Activated CD4-positive, alpha-beta memory T cell treated with anti-CD3 and anti-CD28 coated beads, Interleukin-2, amount 10 ng/mL, durations not matched to agents 7 days and 5 days (primary cell): ENCODE measurements at regions not wholly inside any gene's neighbourhood (a gene's known extent, or its start where the extent isn't known, plus 50 kb on each side); places are given as distances from the start of the nearest gene placed in this dataset.

ENCODE experiments used
- CTCF ChIA-PET: fragments of 350-600 bp; sonication (Branson Sonifier 250); formaldehyde crosslinking; loops from one replicate; lab custom pipeline; 2021; ENCODE audit warnings: antibody characterized with exemption, inconsistent platforms; lab: Charles Lee
- POLR2A ChIA-PET: fragments of 350-600 bp; sonication (Branson Sonifier 250); formaldehyde crosslinking; loops from one replicate; lab custom pipeline; 2021; ENCODE audit warnings: antibody characterized with exemption; lab: Charles Lee
- DNase-seq: peaks from one replicate; pipeline ENCODE4 v3.0.0-alpha.2; 2020
- H3K27ac Mint-ChIP-seq: one replicate; pipeline ENCODE4 v1.8.0; 2021; ENCODE audit warnings: mild to moderate bottlenecking, mixed read lengths
- H3K27me3 Mint-ChIP-seq: one replicate; pipeline ENCODE4 v1.8.0; 2021; ENCODE audit warnings: mixed read lengths
- H3K36me3 Mint-ChIP-seq: one replicate; pipeline ENCODE4 v1.8.0; 2021; ENCODE audit warnings: low read depth, mixed read lengths
- H3K4me1 Mint-ChIP-seq: one replicate; pipeline ENCODE4 v1.8.0; 2021; ENCODE audit warnings: mixed read lengths
- H3K4me3 Mint-ChIP-seq: one replicate; pipeline ENCODE4 v1.8.0; 2021; ENCODE audit warnings: mild to moderate bottlenecking, mixed read lengths
- H3K9me3 Mint-ChIP-seq: one replicate; pipeline ENCODE4 v1.8.0; 2021; ENCODE audit warnings: mixed read lengths

- Mint-ChIP-seq H3K4me1 (peaks cover 8% of the 10 kb centered on the region), H3K27ac (no peak overlapping the region), H3K4me3 (no peak overlapping the region), H3K27me3 (no peaks in the 10 kb centered on the region), H3K36me3 (no peaks in the 10 kb centered on the region), H3K9me3 (no peaks in the 10 kb centered on the region)
- DNase-seq, result no peak
- ChIA-PET POLR2A (no interaction called here), CTCF (no interaction called here)
These were observed 469.0 kb downstream of the EPHA4 start for GRCh38 chr2:221102896-221103688.

GRCh38 chr2:221103930-221104329 is 468.2 kb downstream of the EPHA4 start:
- Mint-ChIP-seq H3K36me3 (no peaks in the 10 kb centered on the region), H3K4me3 (no peak overlapping the region), H3K4me1 (peaks cover 8% of the 10 kb centered on the region), H3K9me3 (no peaks in the 10 kb centered on the region), H3K27ac (no peak overlapping the region), H3K27me3 (no peaks in the 10 kb centered on the region)
- CTCF ChIA-PET, result no interaction called here
- DNase-seq, result no peak
- POLR2A ChIA-PET, result no interaction called here

- Mint-ChIP-seq H3K27ac (no peak overlapping the region), H3K27me3 (no peaks in the 10 kb centered on the region), H3K4me1 (peaks cover 8% of the 10 kb centered on the region), H3K4me3 (no peak overlapping the region), H3K36me3 (no peaks in the 10 kb centered on the region), H3K9me3 (no peaks in the 10 kb centered on the region)
- DNase-seq, result no peak
- ChIA-PET POLR2A (no interaction called here), CTCF (no interaction called here)
These were observed 467.7 kb downstream of the EPHA4 start for GRCh38 chr2:221104361-221104811.

GRCh38 chr2:221106241-221106640 is 465.9 kb downstream of the EPHA4 start:
- ChIA-PET POLR2A (no interaction called here), CTCF (no interaction called here)
- H3K36me3 Mint-ChIP-seq, result no peaks in the 10 kb centered on the region
- H3K9me3 Mint-ChIP-seq, result no peaks in the 10 kb centered on the region
- H3K27ac Mint-ChIP-seq, result no peak overlapping the region
- no peak overlapping the region for H3K4me3 Mint-ChIP-seq
- DNase-seq, result no peak
- H3K27me3 Mint-ChIP-seq, result no peaks in the 10 kb centered on the region
- peaks cover 8% of the 10 kb centered on the region for H3K4me1 Mint-ChIP-seq

GRCh38 chr2:221107424-221107823 is 464.7 kb downstream of the EPHA4 start:
- peaks cover 8% of the 10 kb centered on the region for H3K4me1 Mint-ChIP-seq
- ChIA-PET POLR2A (no interaction called here), CTCF (no interaction called here)
- no peak for DNase-seq
- H3K4me3 Mint-ChIP-seq, result no peak overlapping the region
- no peaks in the 10 kb centered on the region for H3K36me3 Mint-ChIP-seq
- H3K27me3 Mint-ChIP-seq, result no peaks in the 10 kb centered on the region
- H3K27ac Mint-ChIP-seq, result no peak overlapping the region
- H3K9me3 Mint-ChIP-seq, result no peaks in the 10 kb centered on the region

- CTCF ChIA-PET, result no interaction called here
- H3K36me3 Mint-ChIP-seq, result no peaks in the 10 kb centered on the region
- H3K4me1 Mint-ChIP-seq, result no peaks in the 10 kb centered on the region
- no peak overlapping the region for H3K4me3 Mint-ChIP-seq
- DNase-seq, result no peak
- POLR2A ChIA-PET, result no interaction called here
- no peak overlapping the region for H3K27ac Mint-ChIP-seq
- H3K9me3 Mint-ChIP-seq, result no peaks in the 10 kb centered on the region
- no peaks in the 10 kb centered on the region for H3K27me3 Mint-ChIP-seq
These were observed 462.6 kb downstream of the EPHA4 start for GRCh38 chr2:221109552-221109951.

GRCh38 chr2:221111739-221112138 is 460.4 kb downstream of the EPHA4 start:
- Mint-ChIP-seq H3K36me3 (no peaks in the 10 kb centered on the region), H3K27me3 (no peaks in the 10 kb centered on the region), H3K9me3 (no peaks in the 10 kb centered on the region), H3K4me3 (no peak overlapping the region), H3K27ac (no peak overlapping the region), H3K4me1 (no peaks in the 10 kb centered on the region)
- ChIA-PET CTCF (no interaction called here), POLR2A (no interaction called here)
- DNase-seq, result no peak

- H3K4me3 Mint-ChIP-seq, result no peak overlapping the region
- no peak overlapping the region for H3K27ac Mint-ChIP-seq
- H3K4me1 Mint-ChIP-seq, result no peaks in the 10 kb centered on the region
- H3K27me3 Mint-ChIP-seq, result no peaks in the 10 kb centered on the region
- H3K9me3 Mint-ChIP-seq, result no peaks in the 10 kb centered on the region
- H3K36me3 Mint-ChIP-seq, result no peaks in the 10 kb centered on the region
- POLR2A ChIA-PET, result no interaction called here
- DNase-seq, result no peak
- CTCF ChIA-PET, result no interaction called here
These were observed 459.4 kb downstream of the EPHA4 start for GRCh38 chr2:221112744-221113143.

GRCh38 chr2:221115944-221116343 is 456.2 kb downstream of the EPHA4 start:
- Mint-ChIP-seq H3K4me1 (no peaks in the 10 kb centered on the region), H3K27ac (no peak overlapping the region), H3K9me3 (no peaks in the 10 kb centered on the region), H3K4me3 (no peak overlapping the region), H3K27me3 (peaks cover 1% of the 10 kb centered on the region), H3K36me3 (no peaks in the 10 kb centered on the region)
- POLR2A ChIA-PET, result no interaction called here
- no peak for DNase-seq
- CTCF ChIA-PET, result no interaction called here

GRCh38 chr2:221120643-221121042 is 451.5 kb downstream of the EPHA4 start:
- H3K36me3 Mint-ChIP-seq, result no peaks in the 10 kb centered on the region
- ChIA-PET CTCF (no interaction called here), POLR2A (no interaction called here)
- no peak overlapping the region for H3K27ac Mint-ChIP-seq
- H3K4me1 Mint-ChIP-seq, result no peaks in the 10 kb centered on the region
- H3K9me3 Mint-ChIP-seq, result no peaks in the 10 kb centered on the region
- no peak for DNase-seq
- peaks cover 1% of the 10 kb centered on the region for H3K27me3 Mint-ChIP-seq
- no peak overlapping the region for H3K4me3 Mint-ChIP-seq

GRCh38 chr2:221123396-221123795 is 448.7 kb downstream of the EPHA4 start:
- ChIA-PET POLR2A (no interaction called here), CTCF (no interaction called here)
- DNase-seq, result no peak
- Mint-ChIP-seq H3K27me3 (peaks cover 1% of the 10 kb centered on the region), H3K36me3 (no peaks in the 10 kb centered on the region), H3K27ac (no peak overlapping the region), H3K4me1 (no peaks in the 10 kb centered on the region), H3K4me3 (no peak overlapping the region), H3K9me3 (peaks cover 3% of the 10 kb centered on the region)

GRCh38 chr2:221124532-221125240 is 447.4 kb downstream of the EPHA4 start:
- Mint-ChIP-seq H3K9me3 (peaks cover 4% of the 10 kb centered on the region), H3K36me3 (no peaks in the 10 kb centered on the region), H3K27me3 (no peaks in the 10 kb centered on the region), H3K4me3 (no peak overlapping the region), H3K27ac (no peak overlapping the region), H3K4me1 (no peaks in the 10 kb centered on the region)
- ChIA-PET CTCF (no interaction called here), POLR2A (no interaction called here)
- DNase-seq, result no peak

- H3K27ac Mint-ChIP-seq, result no peak overlapping the region
- peaks cover 5% of the 10 kb centered on the region for H3K9me3 Mint-ChIP-seq
- no peaks in the 10 kb centered on the region for H3K27me3 Mint-ChIP-seq
- CTCF ChIA-PET, result interaction anchor here (0.7 kb wide), 1 partner anchor 448 kb away, joined by 3 read pairs; no protein-coding TSS in a partner anchor
- no peaks in the 10 kb centered on the region for H3K4me1 Mint-ChIP-seq
- no peak overlapping the region for H3K4me3 Mint-ChIP-seq
- DNase-seq, result no peak
- POLR2A ChIA-PET, result no interaction called here
- no peaks in the 10 kb centered on the region for H3K36me3 Mint-ChIP-seq
These were observed 446.4 kb downstream of the EPHA4 start for GRCh38 chr2:221125691-221126090.

- no peak for DNase-seq
- ChIA-PET POLR2A (no interaction called here), CTCF (no interaction called here)
- no peaks in the 10 kb centered on the region for H3K36me3 Mint-ChIP-seq
- H3K4me3 Mint-ChIP-seq, result no peak overlapping the region
- no peak overlapping the region for H3K27ac Mint-ChIP-seq
- no peaks in the 10 kb centered on the region for H3K27me3 Mint-ChIP-seq
- H3K9me3 Mint-ChIP-seq, result peaks cover 5% of the 10 kb centered on the region
- no peaks in the 10 kb centered on the region for H3K4me1 Mint-ChIP-seq
These were observed 442.4 kb downstream of the EPHA4 start for GRCh38 chr2:221129657-221130056.
